AG09309 (cell line): ENCODE measurements at regions not wholly inside any gene's neighbourhood (a gene's known extent, or its start where the extent isn't known, plus 50 kb on each side); places are given as distances from the start of the nearest gene placed in this dataset.

Experiments used
- DNase-seq: peaks from one replicate; pipeline ENCODE4 v3.0.0-alpha.2; 2010; ENCODE audit warnings: low read depth
- H3K4me3 ChIP-seq: 2 replicates; pipeline ENCODE4 v1.5.1; 2011; ENCODE audit warnings: mild to moderate bottlenecking, low read depth, low read length, moderate library complexity; ENCODE audit not compliant: control insufficient read depth
- CTCF ChIP-seq: IDR thresholded peaks from 2 replicates; pipeline ENCODE4 v1.5.1; 2011; ENCODE audit warnings: mild to moderate bottlenecking, low read depth, low read length, inconsistent platforms; ENCODE audit not compliant: insufficient read depth, control insufficient read depth; ENCODE audit errors: missing control alignments

GRCh38 chr2:149904352-149905175 is 317.0 kb upstream of the MMADHC start:
- no peak for DNase-seq
- no peak overlapping the region for H3K4me3 ChIP-seq
- TF ChIP-seq CTCF = no peak

GRCh38 chr2:149903626-149904025 is 316.1 kb upstream of the MMADHC start:
- no peak overlapping the region for H3K4me3 ChIP-seq
- TF ChIP-seq CTCF = no peak
- DNase-seq = no peak

GRCh38 chr2:149902081-149902480 is 314.5 kb upstream of the MMADHC start:
- peak; percentile 20 for DNase-seq
- TF ChIP-seq CTCF = no peak
- H3K4me3 ChIP-seq = no peak overlapping the region

GRCh38 chr2:149901231-149901859 is 313.8 kb upstream of the MMADHC start:
- H3K4me3 ChIP-seq = no peak overlapping the region
- no peak for TF ChIP-seq CTCF
- DNase-seq = no peak

- no peak for TF ChIP-seq CTCF
- H3K4me3 ChIP-seq = no peak overlapping the region
- DNase-seq = no peak
Measured at GRCh38 chr2:149899390-149899789, 311.8 kb upstream of the MMADHC start.

GRCh38 chr2:149894760-149895159 is 307.2 kb upstream of the MMADHC start:
- no peak for TF ChIP-seq CTCF
- DNase-seq = no peak

More at GRCh38 chr2:149894760-149895159, 307.2 kb upstream of the MMADHC start:
- H3K4me3 ChIP-seq = no peak overlapping the region
